Activated naive CD8-positive, alpha-beta T cell treated with anti-CD3 and anti-CD28 coated beads, Interleukin-2, amount 50 U/mL, for 16 hours (primary cell): ENCODE measurements at regions not wholly inside any gene's neighbourhood (a gene's known extent, or its start where the extent isn't known, plus 50 kb on each side); places are given as distances from the start of the nearest gene placed in this dataset.

Experiments
- DNase-seq: peaks from one replicate; pipeline ENCODE4 v3.0.0-alpha.2; 2020; ENCODE audit warnings: low read depth, low spot score

DNA sequence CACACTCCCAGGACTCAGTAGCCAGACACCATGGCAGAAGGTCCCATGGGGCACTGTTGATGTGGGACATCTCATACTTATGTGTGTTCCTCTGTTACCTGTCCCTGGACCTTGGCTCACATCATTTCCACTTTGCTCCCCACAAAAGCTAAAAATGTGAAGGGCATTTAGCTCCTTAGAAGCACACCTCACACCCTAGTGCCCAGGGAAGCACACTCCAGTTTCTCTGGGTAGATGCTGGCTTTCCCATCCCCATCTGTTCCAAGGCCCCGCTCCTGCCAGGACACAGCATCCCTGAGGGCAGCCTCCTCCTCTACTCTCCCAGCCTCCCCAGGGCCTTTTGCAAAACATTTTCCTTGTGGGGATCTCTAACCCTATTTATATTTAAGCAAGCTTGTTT lies 572.4 kb upstream of the MGMT start:
- DNase-seq = no peak

DNA sequence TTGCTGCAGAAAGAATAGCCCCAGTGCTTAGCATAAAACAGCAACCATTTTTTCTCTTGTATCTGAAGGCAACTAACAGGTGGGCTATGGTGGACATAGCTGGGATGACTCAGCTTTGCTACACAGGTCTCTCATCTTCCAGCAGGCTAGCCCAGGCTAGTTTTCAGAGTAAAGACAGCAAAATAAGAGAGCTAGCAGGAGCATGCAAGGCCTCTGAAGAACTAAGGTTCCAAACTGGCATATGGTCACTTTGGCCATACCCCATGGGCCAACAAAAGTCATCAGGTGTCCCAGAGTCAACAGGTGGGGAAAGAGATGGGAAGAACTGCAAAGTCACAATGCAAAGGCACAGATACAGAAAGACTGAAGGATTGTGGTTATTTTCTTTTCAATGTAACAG lies 571.6 kb upstream of the MGMT start:
- DNase-seq = no peak

DNA sequence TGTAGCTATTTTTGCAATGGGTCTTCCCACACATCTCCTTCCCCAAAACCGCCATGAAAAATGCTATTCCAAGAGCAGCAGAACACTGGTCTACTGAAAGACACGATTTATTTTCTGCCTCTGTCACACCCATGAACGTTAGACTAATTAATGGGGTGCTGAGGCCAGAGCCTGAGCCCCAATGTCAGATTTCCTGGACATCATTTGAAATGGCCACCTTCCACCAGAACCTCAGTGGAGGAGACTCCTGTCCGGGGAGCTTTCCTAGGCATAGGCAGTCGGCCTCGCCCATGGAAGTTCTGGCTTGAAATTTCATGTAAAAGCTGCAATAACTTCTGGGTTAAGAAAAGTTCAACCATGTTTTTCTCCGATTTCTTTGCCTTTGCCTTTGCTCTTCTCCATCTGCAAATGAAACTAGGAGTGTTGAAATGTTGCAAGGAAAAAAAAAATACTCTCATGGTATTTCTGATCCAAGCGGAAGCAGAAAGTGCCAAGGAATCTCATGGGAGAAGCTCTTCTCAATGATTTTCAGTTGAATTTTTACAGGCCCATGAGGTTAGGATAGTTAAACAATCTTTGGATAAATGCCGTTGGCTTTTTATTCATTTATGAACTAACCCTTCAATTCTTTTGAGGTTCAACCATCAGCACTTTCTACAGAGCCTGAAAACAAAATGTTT lies 570.8 kb upstream of the MGMT start:
- DNase-seq = no peak

DNA sequence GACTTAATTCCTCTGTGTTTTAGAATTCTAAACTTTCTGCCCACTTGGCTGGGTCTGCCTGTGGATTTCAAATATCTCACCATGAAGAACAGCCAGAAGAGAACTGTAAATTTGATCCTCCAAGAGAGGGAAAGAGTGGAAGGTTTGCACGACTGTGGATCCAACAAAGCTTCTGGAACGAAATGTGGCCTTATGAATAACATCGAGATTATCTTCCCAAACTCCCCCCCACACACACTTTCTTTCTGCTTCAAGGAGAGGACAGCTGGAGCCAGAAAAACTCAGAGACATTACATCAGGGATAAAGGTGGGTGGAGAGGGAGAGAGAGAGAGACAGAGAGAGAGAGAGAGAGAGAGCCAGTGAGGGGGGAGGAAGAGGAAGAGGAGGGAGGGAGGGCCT lies 570.1 kb upstream of the MGMT start:
- no peak for DNase-seq

DNA sequence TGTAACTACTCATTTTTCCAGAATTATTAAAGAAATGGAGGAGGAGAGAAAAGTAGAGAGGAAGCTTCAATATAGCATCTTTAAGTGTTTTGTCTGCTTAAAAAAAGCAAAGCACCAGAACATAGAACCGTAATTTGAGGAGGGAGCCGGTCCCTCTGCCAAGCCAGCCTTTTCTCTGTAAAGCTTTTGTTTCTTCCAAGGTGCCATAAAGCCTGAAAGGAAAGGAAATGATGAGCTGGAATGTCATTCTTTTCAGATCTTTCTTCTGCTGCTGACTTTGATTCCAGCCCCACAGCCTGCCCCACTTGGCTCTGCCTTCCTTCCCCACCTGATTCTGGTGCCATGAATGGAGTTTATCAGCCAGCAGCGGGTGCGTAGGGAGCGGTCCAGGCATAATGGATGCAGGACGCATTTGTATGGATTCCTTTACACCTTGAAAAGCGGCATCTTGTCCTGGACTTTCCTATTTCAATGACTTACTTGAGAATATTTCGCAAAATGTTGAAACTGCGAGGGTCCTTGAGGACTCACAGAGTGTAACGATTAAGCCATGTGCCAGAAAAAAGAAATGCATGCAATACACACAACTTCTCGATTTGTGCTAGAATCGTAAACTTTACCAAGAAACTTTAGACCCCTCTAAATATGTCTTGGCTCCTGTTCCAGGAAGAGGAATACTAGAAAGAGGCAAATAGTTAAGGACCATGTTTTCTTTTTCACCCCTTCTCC lies 569.5 kb upstream of the MGMT start:
- no peak for DNase-seq

DNA sequence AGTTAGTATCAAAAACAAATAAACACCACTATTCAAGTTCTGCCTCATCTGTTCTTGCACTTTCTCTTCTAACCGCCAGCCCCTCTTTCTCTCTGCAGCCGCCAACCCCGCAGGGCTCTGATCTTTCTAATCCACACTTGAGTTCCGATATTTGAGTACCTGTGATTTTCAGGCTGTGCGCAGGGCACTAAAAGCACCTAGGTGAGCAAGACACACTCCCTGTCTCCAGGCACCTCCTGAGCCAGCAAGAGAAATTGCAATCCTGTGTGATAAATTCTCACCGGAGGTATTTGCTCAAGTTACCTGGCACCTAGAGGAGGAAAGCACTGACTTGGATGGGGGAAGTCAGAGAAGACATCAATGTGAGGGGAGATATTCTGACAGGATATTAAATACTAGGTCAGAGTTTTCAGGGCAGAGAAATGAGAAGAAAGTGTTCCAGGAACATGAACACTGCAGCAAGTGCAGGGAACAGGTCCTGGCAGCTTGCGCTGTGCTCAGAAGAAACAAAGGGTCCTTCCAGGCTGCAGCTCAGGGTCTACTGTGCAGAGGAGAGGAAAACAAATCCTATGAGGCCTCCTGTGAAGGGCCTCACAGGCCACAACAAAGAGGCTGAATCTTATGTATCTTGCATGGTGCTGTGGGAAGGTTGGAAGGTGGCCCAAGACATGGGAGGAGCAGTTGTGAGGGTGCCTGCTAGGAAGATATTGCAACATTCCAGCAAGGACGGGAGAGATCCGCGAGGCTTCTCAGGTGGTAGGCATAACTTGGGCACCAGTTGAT lies 568.7 kb upstream of the MGMT start:
- DNase-seq = no peak

DNA sequence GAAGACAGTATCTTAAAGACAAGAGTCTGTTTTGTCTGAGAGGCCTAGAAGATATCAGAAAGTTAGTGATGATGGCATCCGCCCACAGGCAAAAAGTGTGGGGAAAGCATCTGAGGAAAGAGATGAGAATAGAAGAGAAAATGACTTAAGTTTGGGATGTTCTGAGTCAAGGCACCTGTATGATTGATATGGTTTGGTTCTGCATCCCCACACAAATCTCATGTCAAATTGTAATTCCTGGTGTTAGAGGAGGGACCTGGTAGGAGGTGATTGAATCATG lies 568.2 kb upstream of the MGMT start:
- no peak for DNase-seq

DNA sequence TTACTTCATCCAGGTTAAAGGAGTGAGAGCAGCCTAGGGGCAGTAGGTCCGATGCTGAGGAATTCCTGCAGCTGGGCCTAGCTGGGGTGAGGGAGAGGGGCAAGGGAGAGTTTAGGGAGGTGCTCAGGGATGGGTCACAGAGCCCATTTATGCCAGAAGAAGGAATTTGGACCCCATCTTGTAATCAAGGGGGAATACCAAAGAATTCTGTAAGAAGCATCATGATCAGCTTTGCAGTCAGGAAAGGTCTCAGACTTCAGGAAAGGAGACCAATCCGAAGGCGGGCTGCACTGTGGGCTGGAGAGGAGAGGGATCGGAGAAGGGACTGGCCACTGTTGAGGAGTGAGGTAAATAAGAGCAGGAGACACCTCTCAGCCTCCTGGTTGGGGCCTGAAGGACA lies 566.6 kb upstream of the MGMT start:
- DNase-seq = no peak

DNA sequence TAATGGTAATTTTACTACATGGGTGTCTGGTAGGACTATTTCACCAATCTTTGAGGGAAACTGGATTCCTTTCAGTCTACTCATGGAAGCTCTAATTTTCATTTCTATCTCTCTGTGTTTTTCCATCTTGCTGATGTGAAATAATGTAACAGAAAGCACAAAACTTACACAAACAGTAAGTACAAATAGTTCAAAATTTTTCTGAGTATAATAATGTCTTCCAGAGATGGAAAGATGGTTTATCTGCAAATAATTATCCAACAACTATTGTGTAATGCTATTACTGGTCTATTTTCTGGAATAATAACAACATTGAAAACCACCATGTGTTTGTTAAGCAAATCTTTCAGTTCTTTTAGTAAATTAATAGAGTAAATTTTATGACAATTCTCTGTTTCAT lies 565.8 kb upstream of the MGMT start:
- no peak for DNase-seq

DNA sequence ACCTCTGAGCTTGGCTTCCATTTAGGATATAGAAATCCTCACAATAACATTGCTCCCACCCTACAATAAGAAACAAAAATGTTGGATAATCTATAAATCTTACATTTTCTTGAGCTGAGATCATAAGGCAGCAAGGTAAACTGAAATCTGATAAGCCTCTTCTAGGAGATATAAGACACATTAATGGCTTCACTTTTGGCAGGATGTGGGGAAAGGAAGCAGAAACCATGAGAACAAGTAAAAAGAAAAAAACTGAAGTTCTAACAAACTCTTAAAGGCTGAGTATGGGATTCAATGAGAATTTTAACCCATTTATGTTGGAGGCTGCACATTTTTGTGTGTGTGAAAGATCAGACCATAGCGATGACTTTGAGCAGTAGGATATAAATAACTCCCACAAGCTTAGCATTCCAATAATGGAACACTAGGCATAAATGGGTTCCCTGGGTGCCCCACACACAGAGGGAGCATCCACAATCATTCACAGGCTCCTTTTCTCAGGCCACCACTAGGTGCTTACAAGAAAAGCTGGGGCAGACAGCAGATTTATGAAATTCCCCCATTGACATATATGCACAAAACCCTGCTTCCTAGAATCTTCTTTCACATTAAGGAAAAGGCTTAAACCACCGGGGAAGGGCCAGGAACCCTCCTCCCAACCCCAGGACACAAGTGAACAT lies 564.9 kb upstream of the MGMT start:
- DNase-seq = no peak

DNA sequence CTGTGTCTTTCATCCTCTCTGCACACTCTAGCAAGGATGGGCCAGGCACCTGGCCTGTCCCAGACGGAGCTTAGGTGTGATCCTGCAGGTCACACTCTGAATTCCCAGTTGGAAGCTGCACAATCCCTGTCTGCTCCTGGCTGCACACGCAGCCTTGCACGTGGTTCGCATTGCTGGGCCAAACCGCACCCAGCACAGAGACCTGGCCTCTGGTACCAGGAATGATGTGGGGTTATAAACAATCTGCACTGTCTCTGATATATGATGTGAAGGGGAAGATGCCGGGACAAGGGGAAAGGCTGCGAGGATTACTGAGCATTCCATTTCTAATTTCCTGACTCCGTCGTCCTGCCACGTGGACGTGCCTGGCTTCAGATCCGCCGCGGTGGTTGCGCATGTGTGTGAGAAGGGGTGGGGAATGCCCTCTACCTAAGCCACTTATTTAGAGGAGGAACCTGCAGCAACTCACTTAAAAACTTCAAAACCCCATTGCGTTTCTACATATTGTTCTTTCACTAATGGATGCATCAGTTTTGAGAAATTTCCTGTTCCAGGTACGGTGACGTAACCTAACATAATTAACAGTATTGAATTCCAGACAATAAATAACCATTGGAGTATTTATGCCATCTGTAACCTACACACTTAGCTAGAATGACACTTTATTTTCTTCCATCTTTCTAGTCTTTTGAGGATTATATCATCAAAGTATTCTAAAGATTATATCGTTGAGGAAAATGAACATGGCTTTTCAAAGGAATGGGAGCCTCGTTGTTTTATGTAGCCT lies 559.7 kb upstream of the MGMT start:
- no peak for DNase-seq

DNA sequence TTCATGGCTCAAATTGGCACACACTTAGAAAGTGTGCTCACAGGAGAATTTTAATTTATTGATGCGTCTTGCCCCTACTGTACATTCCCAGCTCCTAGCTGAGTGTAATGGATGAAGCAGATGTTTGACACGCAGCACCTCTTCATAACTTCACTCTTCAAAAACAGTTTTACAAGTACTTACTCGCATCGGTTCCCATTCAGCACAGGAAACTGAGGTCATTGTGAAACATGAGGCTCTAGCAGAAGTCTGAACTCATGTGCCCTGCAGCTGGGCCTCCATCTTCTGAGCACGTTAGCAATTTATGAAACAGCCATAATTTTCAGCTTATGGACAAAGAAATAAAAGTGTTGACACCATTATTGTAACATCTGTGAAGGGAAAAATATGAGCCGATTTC lies 558.9 kb upstream of the MGMT start:
- DNase-seq = no peak

DNA sequence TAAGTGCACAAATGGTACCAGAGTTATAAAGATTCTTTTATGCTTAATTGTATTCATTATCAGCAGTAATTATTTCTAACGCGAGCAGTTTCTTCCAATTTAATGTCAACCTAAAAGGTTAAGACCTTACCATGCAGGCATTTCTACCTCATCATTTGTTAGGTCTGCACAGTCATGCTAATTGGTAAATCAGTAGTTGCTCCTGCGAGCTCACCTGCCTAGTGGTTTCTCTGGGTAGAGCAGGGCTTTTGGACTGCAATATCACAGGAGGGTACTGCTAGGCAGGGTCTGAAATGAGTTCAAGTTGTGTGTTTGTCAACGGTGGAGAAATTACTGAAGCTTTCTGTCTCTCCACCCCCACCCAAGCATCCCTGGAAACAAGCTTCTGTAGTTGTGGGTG lies 558.5 kb upstream of the MGMT start:
- DNase-seq = no peak

DNA sequence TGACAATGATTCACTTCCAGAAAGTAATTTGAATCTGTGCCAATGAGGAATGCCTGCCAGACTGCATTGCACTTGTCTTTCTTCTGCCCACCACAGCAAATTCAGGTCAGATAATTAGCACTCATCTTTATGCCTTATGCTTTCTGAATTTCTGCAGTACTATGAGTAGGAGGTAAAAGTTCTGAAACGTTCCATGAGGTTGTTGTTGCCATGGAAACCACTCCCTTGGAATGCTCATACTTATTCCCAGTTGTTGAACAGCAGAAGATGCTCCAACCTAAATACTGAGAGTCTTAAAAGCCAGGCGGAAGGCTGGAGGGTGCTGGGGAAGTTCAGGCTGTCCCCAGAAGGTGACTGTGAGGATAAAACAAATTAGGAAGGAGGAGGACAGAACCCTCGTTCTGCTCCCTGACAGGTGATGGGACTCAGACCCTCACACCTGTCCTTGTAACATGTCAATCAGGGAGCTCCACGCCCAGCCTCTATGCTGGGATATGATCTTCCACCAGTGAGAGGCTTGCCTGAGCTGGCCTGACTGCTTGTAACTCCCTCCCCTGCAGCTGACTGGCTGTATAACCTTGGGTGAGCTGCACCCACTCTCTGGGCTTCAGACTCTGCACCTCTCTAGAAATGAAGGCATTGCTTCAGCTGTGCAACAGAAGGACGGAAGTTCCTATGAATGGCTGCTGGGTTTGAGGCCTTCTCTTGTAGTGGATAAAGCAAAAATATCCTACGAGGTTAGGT lies 554.3 kb upstream of the MGMT start:
- no peak for DNase-seq

DNA sequence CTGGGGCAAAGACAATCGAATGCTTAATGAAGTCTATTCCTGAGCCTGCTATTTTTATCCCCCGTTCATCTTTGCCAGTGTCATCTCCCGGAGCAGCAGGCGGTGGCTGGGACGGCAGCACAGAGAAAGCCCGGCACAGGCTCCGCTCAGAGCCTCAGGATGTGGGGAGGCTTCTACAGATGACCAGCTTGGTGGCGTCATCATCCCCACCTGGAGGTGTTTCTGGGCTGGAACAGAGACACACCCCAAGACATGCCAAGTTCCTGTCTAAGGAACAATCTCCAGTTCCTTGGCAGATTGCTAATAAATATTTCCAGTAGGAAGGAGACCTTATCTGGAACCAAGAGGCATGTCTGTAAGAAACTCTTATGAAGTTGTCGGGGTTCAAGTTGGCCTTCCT lies 552.4 kb upstream of the MGMT start:
- DNase-seq = no peak

DNA sequence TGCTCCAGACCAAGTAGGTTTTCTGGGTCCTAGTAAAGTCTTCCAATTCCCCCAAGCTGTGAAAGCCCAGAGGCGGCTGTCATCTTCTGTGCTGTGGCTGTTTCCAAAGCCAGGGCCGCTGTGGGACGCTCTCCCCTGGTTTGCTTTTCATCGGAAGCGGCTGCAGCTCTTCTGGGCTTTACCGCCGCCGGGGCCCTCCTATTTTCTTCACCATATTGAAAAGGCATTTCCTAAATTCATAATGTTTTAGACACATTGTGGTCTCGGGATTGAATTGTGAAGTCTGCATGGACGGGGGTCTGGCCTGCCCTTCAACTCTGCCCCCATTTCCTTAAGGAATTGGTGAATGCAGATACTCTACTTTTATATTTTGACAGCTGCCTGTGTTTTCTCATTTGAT lies 551.4 kb upstream of the MGMT start:
- DNase-seq = no peak

DNA sequence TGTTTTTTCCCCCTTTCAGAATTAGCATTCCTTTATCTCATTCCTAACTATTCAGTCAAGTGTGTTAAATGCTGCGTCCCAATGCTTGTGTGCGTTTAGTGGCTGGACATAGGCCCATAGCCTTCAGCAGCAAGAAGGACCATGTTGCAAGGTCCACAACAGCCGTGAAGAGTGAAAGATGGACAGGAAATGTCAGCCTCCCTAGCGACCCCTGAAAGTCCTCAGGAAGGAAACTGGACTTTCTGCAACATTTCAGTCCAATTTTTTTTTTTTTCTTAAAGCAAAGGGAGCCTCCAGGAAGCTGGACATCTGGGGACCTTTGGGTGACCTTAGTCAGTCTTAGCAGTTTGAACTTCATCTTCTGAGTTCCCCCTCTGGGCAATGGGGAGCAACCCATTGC lies 550.7 kb upstream of the MGMT start:
- DNase-seq = no peak

DNA sequence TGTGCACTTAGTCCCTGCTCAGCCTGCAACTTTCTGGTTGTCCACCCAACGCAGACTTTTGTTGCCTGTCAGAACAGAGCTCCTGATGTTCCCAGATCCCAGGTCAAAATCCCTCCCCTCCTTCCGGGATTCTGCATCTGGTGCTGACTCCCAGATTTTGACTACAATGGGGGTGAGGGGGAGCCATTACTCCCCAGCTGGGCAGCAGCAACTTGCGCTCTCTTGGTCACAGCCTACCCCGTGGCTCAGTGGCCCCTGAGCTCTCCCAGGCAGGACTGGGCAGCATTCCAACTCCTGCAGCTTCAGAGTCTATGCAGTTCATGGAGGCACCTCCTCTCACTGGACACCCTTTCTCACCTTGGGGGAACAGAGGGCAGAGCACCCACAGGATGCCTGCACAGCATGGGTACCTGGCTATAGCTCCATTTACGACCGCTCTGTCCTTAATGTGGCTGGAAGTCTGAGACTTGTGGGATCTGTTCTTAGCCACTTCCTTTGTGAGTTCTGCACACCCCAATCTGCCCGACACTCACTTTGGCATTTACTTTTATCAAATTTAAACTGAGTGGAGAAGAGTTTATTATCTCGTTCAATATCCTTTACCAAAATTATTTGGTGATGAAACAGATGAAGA lies 545.5 kb upstream of the MGMT start:
- no peak for DNase-seq

DNA sequence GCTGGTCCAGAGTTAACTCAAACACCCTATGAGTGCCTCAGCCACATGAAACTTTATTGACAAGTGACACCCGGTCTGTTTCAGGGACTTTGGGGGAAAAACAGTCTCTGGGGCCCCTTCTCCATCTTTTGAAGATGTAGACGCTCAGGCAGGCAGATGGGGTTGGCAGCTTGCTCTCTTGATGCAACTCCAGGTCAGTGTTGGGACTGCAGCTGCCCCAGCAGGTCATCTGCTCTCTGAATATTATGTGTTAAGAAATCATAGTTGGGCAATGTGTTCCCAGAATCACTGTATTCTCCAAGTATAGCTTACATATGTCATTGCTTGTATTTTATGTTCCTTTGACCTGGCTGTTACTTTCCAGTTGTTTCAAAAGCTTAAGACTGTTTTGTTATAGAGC lies 544.9 kb upstream of the MGMT start:
- DNase-seq = no peak

DNA sequence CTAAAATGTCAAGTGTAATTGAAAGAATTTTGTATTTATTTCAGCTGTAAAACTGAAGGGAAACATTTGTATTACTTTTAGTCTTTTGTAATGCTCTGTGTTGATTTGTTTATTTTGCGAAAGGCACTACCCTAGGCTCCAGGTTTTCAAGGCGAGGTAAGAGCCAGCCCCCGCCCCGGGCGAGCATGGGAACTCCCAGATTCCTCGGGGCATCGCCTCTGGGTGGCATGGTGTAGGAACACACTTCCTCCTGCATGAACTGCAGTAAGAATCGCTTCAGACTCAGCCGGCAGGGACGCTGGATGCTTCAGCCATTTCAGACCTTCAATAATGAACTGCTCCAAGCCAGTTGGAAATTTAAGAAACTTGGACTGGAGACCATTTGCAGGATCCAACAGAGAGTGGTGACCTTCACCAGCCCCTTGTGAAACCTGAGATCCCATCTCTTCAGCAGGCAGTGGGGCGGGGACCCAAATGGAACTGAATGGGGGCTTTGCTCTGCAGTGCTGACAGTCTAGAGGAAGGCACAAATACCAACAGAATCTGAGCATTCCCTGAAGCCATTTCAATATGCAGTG lies 544.3 kb upstream of the MGMT start:
- DNase-seq = no peak
